H1 (cell line): ENCODE measurements at regions not wholly inside any gene's neighbourhood (a gene's known extent, or its start where the extent isn't known, plus 50 kb on each side); places are given as distances from the start of the nearest gene placed in this dataset.

Source experiments
- CTCF ChIA-PET: fragments of 300-600 bp; sonication (Branson Sonifier 250); formaldehyde crosslinking; loops from one replicate; lab custom pipeline; 2021; ENCODE audit not compliant: partially characterized antibody; lab: Charles Lee
- POLR2A ChIA-PET: fragments of 300-600 bp; sonication (Branson Sonifier 250); formaldehyde crosslinking; loops from one replicate; lab custom pipeline; 2021; ENCODE audit warnings: inconsistent platforms; ENCODE audit not compliant: partially characterized antibody; lab: Charles Lee
- DNase-seq, 2 experiments: peaks; one replicate each; pipeline versions ENCODE4 v3.0.0 to v3.0.0-alpha.2; 2010 to 2022; ENCODE audit warnings: low spot score in 2 of 2, low read depth in 1 of 2, mixed read lengths in 1 of 2
- FAIRE-seq: peaks from 2 replicates; lab custom pipeline; 2011; peaks lifted over from hg19 to GRCh38; lab: Jason Lieb, UNC
- H2AFZ ChIP-seq: 2 replicates; pipeline ENCODE4 v1.8.1; 2012; ENCODE audit warnings: low read length, inconsistent platforms
- H2AK5ac ChIP-seq: 2 replicates; pipeline ENCODE4 v1.6.1; 2013; ENCODE audit warnings: low read depth, low read length
- H2BK120ac ChIP-seq: replicated peaks from 2 replicates; pipeline ENCODE3; 2013; ENCODE audit warnings: low read depth, low read length, inconsistent platforms
- H2BK12ac ChIP-seq: 2 replicates; pipeline ENCODE4 v1.6.1; 2013; ENCODE audit warnings: low read depth, low read length
- H2BK15ac ChIP-seq: 2 replicates; pipeline ENCODE4 v1.6.1; 2013; ENCODE audit warnings: low read length
- H2BK20ac ChIP-seq: 2 replicates; pipeline ENCODE4 v1.6.1; 2013; ENCODE audit warnings: low read length
- H2BK5ac ChIP-seq: 2 replicates; pipeline ENCODE4 v1.6.1; 2013; ENCODE audit warnings: low read depth, low read length
- H3K14ac ChIP-seq: 2 replicates; pipeline ENCODE4 v1.6.1; 2013; ENCODE audit warnings: inconsistent platforms; ENCODE audit not compliant: insufficient read length
- H3K18ac ChIP-seq: 2 replicates; pipeline ENCODE4 v1.6.1; 2013; ENCODE audit warnings: low read length; ENCODE audit errors: extremely low read depth
- H3K23ac ChIP-seq: 2 replicates; pipeline ENCODE4 v1.6.1; 2013; ENCODE audit warnings: inconsistent platforms; ENCODE audit not compliant: insufficient read length
- H3K23me2 ChIP-seq: 2 replicates; pipeline ENCODE4 v1.6.1; 2013; ENCODE audit warnings: low read depth, low read length
- H3K27ac ChIP-seq: 2 replicates; pipeline ENCODE4 v1.6.1; 2011; ENCODE audit warnings: low read depth, low read length, inconsistent platforms
- H3K27me3 ChIP-seq, 4 experiments: replicated peaks in 1 of 4; 1 replicate in 1 of 4; 2 replicates in 3 of 4; pipeline versions ENCODE4 v1.6.1 to v1.8.1; 2011 to 2013; ENCODE audit warnings: low read length in 3 of 4, mild to moderate bottlenecking in 3 of 4, inconsistent platforms in 2 of 4, mixed read lengths in 2 of 4, moderate library complexity in 1 of 4; ENCODE audit not compliant: control insufficient read depth in 3 of 4, insufficient read depth in 3 of 4; ENCODE audit errors: extremely low read depth in 1 of 4
- H3K36me3 ChIP-seq, 4 experiments: 2 replicates each; pipeline versions ENCODE4 v1.6.1 to v1.8.1; 2011 to 2013; ENCODE audit warnings: mild to moderate bottlenecking in 4 of 4, low read length in 3 of 4, moderate library complexity in 2 of 4, control low read depth in 1 of 4, inconsistent platforms in 1 of 4; ENCODE audit not compliant: insufficient read depth in 4 of 4, control insufficient read depth in 2 of 4
- H3K4ac ChIP-seq: replicated peaks from 2 replicates; pipeline ENCODE3; 2013; ENCODE audit warnings: low read length, low read depth, mixed read lengths, inconsistent platforms; ENCODE audit not compliant: insufficient read length
- H3K4me1 ChIP-seq, 4 experiments: replicated peaks in 1 of 4; 1 replicate in 1 of 4; 2 replicates in 3 of 4; pipeline versions ENCODE4 v1.6.1 to v1.8.1; 2011 to 2013; ENCODE audit warnings: low read length in 3 of 4, inconsistent platforms in 2 of 4, mixed read lengths in 1 of 4; ENCODE audit not compliant: insufficient read depth in 4 of 4, control insufficient read depth in 3 of 4
- H3K4me2 ChIP-seq, 2 experiments: 2 replicates each; pipeline versions ENCODE4 v1.6.1 to v1.8.1; 2011 to 2013; ENCODE audit warnings: low read depth in 2 of 2, low read length in 2 of 2, control low read depth in 1 of 2, inconsistent platforms in 1 of 2, mild to moderate bottlenecking in 1 of 2; ENCODE audit not compliant: insufficient read depth in 1 of 2
- H3K4me3 ChIP-seq, 4 experiments: fragments of 200-600, 300-600 bp in 1 of 4; sonication (generic), shearing (Covaris generic), sonication (Bioruptor Twin) in 1 of 4; 2 replicates each; pipeline versions ENCODE4 v1.5.1 to v1.8.1; 2011 to 2016; ENCODE audit warnings: low read length in 4 of 4, low read depth in 3 of 4, control low read depth in 2 of 4, inconsistent platforms in 2 of 4, mild to moderate bottlenecking in 2 of 4, mixed read lengths in 1 of 4, moderate library complexity in 1 of 4; ENCODE audit not compliant: insufficient read depth in 2 of 4; ENCODE audit errors: extremely low read depth in 1 of 4
- H3K56ac ChIP-seq: replicated peaks from 2 replicates; pipeline ENCODE3; 2013; ENCODE audit warnings: low read depth, mild to moderate bottlenecking, mixed read lengths, low read length, inconsistent platforms; ENCODE audit not compliant: insufficient read length
- H3K79me1 ChIP-seq: 2 replicates; pipeline ENCODE4 v1.6.1; 2013; ENCODE audit warnings: low read depth, low read length, control low read depth
- H3K79me2 ChIP-seq, 2 experiments: 2 replicates each; pipeline versions ENCODE4 v1.6.1 to v1.8.1; 2012 to 2013; ENCODE audit warnings: low read length in 2 of 2, mild to moderate bottlenecking in 2 of 2, inconsistent platforms in 1 of 2; ENCODE audit not compliant: insufficient read depth in 2 of 2, control insufficient read depth in 1 of 2
- H3K9ac ChIP-seq, 4 experiments: replicated peaks in 1 of 4; 1 replicate in 1 of 4; 2 replicates in 3 of 4; pipeline versions ENCODE4 v1.6.1 to v1.8.1; 2011 to 2013; ENCODE audit warnings: low read depth in 3 of 4, low read length in 3 of 4, control low read depth in 2 of 4, mild to moderate bottlenecking in 2 of 4, moderate library complexity in 2 of 4, inconsistent platforms in 1 of 4; ENCODE audit errors: extremely low read depth in 1 of 4
- H3K9me3 ChIP-seq, 2 experiments: 2 replicates each; pipeline versions ENCODE4 v1.6.1 to v1.8.1; 2012 to 2013; ENCODE audit warnings: mild to moderate bottlenecking in 2 of 2, moderate library complexity in 2 of 2, control low read depth in 1 of 2, inconsistent platforms in 1 of 2, low read depth in 1 of 2, low read length in 1 of 2, mixed read lengths in 1 of 2; ENCODE audit not compliant: insufficient read depth in 2 of 2
- H4K20me1 ChIP-seq, 2 experiments: replicated peaks in 1 of 2; 2 replicates each; pipeline versions ENCODE3 to v1.8.1; 2011 to 2013; ENCODE audit warnings: inconsistent platforms in 2 of 2, low read length in 2 of 2, mild to moderate bottlenecking in 1 of 2; ENCODE audit not compliant: insufficient read depth in 2 of 2, control insufficient read depth in 1 of 2
- H4K5ac ChIP-seq: 2 replicates; pipeline ENCODE4 v1.6.1; 2013; ENCODE audit warnings: low read length, low read depth, mixed read lengths, inconsistent platforms; ENCODE audit not compliant: insufficient read length
- H4K8ac ChIP-seq: 2 replicates; pipeline ENCODE4 v1.8.0; 2013; ENCODE audit warnings: mild to moderate bottlenecking, moderate library complexity, low read length, inconsistent platforms; ENCODE audit not compliant: insufficient read depth; ENCODE audit errors: extremely low read depth
- H4K91ac ChIP-seq: replicated peaks from 2 replicates; pipeline ENCODE3; 2013; ENCODE audit warnings: low read length, mixed read lengths, inconsistent platforms; ENCODE audit not compliant: insufficient read length
- ATF3 ChIP-seq: IDR thresholded peaks from 2 replicates; pipeline ENCODE4 v1.6.1; 2011; ENCODE audit warnings: low read depth, mild to moderate bottlenecking, low read length; ENCODE audit not compliant: insufficient read depth
- CBX5 ChIP-seq: fragments of 300-800, 300-1000 bp; sonication (generic); IDR thresholded peaks from 2 replicates; pipeline ENCODE4 v1.7.1; 2016; ENCODE audit warnings: antibody characterized with exemption, low read length, low read depth
- CEBPB ChIP-seq: IDR thresholded peaks from 2 replicates; pipeline ENCODE4 v1.6.1; 2012; ENCODE audit warnings: low read depth, low read length
- CREB1 ChIP-seq: IDR thresholded peaks from 2 replicates; pipeline ENCODE4 v1.6.1; 2012; ENCODE audit warnings: inconsistent platforms
- CTCF ChIP-seq, 3 experiments: IDR thresholded peaks; 1 replicate in 2 of 3; 2 replicates in 1 of 3; pipeline versions ENCODE4 v1.5.1 to v1.6.1; 2011; ENCODE audit warnings: low read length in 3 of 3, mild to moderate bottlenecking in 3 of 3, inconsistent platforms in 2 of 3, low read depth in 1 of 3, moderate library complexity in 1 of 3; ENCODE audit not compliant: insufficient read depth in 1 of 3; ENCODE audit errors: control extremely low read depth in 1 of 3
- E2F6 ChIP-seq: IDR thresholded peaks from 2 replicates; pipeline ENCODE4 v1.6.1; 2012; ENCODE audit warnings: inconsistent platforms
- EGR1 ChIP-seq: IDR thresholded peaks from 2 replicates; pipeline ENCODE4 v1.6.1; 2011; ENCODE audit warnings: low read depth, low read length, borderline replicate concordance
- HDAC6 ChIP-seq: IDR thresholded peaks from one replicate; pipeline ENCODE4 v1.7.1; 2012; ENCODE audit warnings: low read depth, mild to moderate bottlenecking, inconsistent platforms, low read length, moderate library complexity
- SAP30 ChIP-seq: fragments of 300-600 bp; sonication (generic); IDR thresholded peaks from 2 replicates; pipeline ENCODE4 v1.7.1; 2012; ENCODE audit warnings: low read length, moderate library complexity, mild to moderate bottlenecking, inconsistent platforms; ENCODE audit not compliant: insufficient read depth, insufficient replicate concordance
- SIRT6 ChIP-seq: IDR thresholded peaks from one replicate; pipeline ENCODE4 v1.7.1; 2012; ENCODE audit warnings: low read length, inconsistent platforms
- TAF1 ChIP-seq: IDR thresholded peaks from 2 replicates; pipeline ENCODE4 v1.6.1; 2011; ENCODE audit warnings: mild to moderate bottlenecking, low read depth, low read length
- WGBS, 2 experiments: shearing (Covaris generic) in 1 of 2; methylation state at CpG; one replicate each; pipeline versions ENCODE4 v1.1.6 to v1.1.7; 2013 to 2015; ENCODE audit warnings: low lambda C conversion rate in 2 of 2, mixed read lengths in 2 of 2, inconsistent platforms in 1 of 2, low coverage in 1 of 2, missing lambda C conversion rate in 1 of 2; ENCODE audit not compliant: insufficient replicate concordance in 2 of 2, insufficient coverage in 1 of 2, insufficient read length in 1 of 2; ENCODE audit errors: extremely low coverage in 1 of 2, missing lambda C conversion rate in 1 of 2; 5-methylcytosine and 5-hydroxymethylcytosine counted together

GRCh38 chr10:4691301-4691700 is 134.7 kb upstream of the AKR1E2 start:
- Histone ChIP-seq H3K36me3 (no peaks in the 10 kb centered on the region), H2BK120ac (no peak overlapping the region), H2AK5ac (no peak overlapping the region), H3K4me2 (no peak overlapping the region), H3K27ac (no peak overlapping the region), H3K56ac (no peak overlapping the region), H3K23me2 (peaks cover 3% of the 10 kb centered on the region; the same call in 1 of the 2 replicates), H3K23ac (no peak overlapping the region), H3K9ac (no peak overlapping the region), H4K20me1 (no peaks in the 10 kb centered on the region), H3K18ac (no peak overlapping the region), H3K79me2 (no peaks in the 10 kb centered on the region), H3K4me3 (no peak overlapping the region), H3K79me1 (no peaks in the 10 kb centered on the region), H2BK20ac (no peak overlapping the region), H4K8ac (no peak overlapping the region), H2BK12ac (no peak overlapping the region), H3K27me3 (no peaks in the 10 kb centered on the region), H3K4ac (no peak overlapping the region), H3K4me1 (no peaks in the 10 kb centered on the region), H2AFZ (no peak overlapping the region), H4K91ac (no peak overlapping the region), H2BK5ac (no peak overlapping the region), H3K14ac (no peak overlapping the region), H4K5ac (no peak overlapping the region), H2BK15ac (no peak overlapping the region), H3K9me3 (no peaks in the 10 kb centered on the region)
- no peak for DNase-seq
- WGBS, 2 experiments, result 91% methylated on average over 4 of the region's 4 CpGs; no CpG with 5 or more reads in 1 of the 2 experiments
- CTCF ChIA-PET, result interaction anchor here (0.6 to 1.3 kb wide), 3 partner anchors 8 to 75 kb away, joined by 3 read pairs; no protein-coding TSS in a partner anchor
- no peak for FAIRE-seq
- POLR2A ChIA-PET, result no interaction called here
- no peak for TF ChIP-seq E2F6
- TF ChIP-seq CBX5, result no peak
- no peak for TF ChIP-seq SIRT6
- no peak for TF ChIP-seq SAP30
- no peak for TF ChIP-seq TAF1
- TF ChIP-seq ATF3, result no peak
- TF ChIP-seq EGR1, result no peak
- no peak for TF ChIP-seq CEBPB
- TF ChIP-seq CREB1, result no peak
- TF ChIP-seq CTCF (IDR thresholded peaks at IDR 0.05; ENCODE audit: control extremely low read depth in 1 of 3, insufficient read depth in 1 of 3, low read depth in 1 of 3, low read length in 3 of 3), result no peak
- TF ChIP-seq HDAC6, result no peak
